HG02840 (cell line): ENCODE measurements at regions not wholly inside any gene's neighbourhood (a gene's known extent, or its start where the extent isn't known, plus 50 kb on each side); places are given as distances from the start of the nearest gene placed in this dataset.
A peak's percentile ranks its signal among the peaks of the same experiment; 100 is the strongest.

ENCODE experiments used
- ATAC-seq: cut with Tn5 transposase; IDR thresholded peaks from one replicate; pipeline ENCODE4 v1.9.1; 2021; ENCODE audit warnings: mild to moderate bottlenecking, moderate library complexity, moderate number of reproducible peaks; ENCODE audit not compliant: unreplicated experiment, low FRiP score

DNA sequence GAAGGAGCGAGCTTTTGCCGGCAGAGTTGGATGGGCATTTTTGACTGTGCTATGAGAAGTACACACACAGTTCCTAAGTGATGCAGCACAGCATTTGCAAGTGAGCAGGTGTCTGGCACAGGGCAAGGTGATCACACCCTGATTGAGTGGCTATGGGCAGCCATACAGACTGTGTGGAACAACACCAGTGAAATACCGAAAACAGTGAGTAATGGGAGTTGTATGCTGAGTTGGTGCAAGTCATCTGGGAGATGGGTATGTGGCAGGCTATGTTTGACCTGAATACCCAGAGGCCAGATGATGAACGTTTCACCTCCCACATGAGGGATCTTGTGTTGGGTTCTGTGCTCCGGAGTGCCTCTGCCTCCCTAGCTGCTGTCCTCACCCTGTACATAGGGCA is 53.5 kb upstream of the TIPARP start:
- no peak for ATAC-seq

- no peak for ATAC-seq
Observed at GRCh38 chr3:156620260-156620659, 54.1 kb upstream of the TIPARP start.

DNA sequence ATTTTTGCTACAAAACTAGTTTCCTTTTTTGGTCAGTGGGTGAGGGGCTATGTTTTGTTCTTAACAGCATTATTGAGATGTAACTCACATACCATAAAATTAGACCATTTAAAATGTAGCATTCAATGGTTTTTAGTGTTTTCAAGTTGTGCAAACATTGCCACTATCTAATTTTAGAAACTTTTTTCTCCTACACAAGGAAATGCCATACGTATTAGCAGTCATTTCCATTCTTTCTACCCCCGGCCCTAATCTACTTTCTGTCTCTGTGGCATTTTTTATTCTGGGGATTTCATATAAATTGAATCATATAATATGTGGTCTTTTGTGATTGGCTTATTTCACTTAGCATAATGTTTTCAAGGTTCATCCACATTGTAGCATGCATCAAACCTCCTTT is 55.0 kb upstream of the TIPARP start:
- no peak for ATAC-seq

DNA sequence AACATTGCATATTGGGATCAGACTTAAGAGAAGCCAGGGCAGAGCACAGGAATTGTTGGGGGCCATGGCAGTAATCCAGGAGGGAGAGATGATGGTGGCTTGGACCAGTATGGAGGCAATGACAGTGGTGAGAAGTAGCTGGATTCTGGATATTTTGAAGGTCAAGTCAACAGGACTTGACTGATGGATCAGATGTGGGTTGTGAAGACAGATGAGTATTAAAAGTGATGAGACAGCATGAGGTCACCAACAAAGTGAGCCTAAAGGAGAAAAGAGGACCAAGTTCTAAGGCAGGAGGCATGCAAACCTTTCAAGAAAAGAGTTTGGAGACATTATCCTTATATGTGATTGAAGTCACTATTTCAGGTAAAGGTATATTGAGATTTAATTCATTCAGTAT is 56.6 kb upstream of the TIPARP start:
- no peak for ATAC-seq

- no peak for ATAC-seq
Observed at GRCh38 chr3:156617145-156617544, 57.2 kb upstream of the TIPARP start.

DNA sequence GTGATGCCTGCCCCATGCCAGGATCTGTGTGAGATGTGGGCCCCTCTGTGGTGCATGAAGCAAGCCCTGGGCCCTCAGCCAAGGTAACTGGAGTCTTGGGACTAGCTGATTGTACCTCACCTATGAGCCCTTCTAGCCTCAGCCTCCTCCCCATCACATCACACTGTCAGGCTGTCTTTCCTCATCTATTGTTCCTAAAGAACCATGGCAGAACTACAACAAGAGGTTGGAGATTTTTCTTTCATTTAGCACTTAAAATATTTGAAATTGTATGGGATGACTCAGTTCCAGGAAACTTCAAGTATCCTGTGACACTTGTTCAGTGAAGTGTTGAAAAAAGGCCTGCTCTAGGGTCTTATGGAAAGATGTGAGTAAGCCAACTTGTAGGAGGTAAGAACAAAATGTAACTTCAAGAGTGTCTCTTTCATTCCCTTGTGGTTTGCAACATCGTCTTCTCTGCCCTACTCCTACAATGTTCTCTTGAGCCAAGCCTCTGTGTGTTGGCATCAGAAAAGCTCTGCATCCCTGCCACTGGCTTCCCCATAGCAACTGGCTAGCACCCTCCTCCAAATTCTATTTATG is 58.7 kb upstream of the TIPARP start:
- no peak for ATAC-seq

DNA sequence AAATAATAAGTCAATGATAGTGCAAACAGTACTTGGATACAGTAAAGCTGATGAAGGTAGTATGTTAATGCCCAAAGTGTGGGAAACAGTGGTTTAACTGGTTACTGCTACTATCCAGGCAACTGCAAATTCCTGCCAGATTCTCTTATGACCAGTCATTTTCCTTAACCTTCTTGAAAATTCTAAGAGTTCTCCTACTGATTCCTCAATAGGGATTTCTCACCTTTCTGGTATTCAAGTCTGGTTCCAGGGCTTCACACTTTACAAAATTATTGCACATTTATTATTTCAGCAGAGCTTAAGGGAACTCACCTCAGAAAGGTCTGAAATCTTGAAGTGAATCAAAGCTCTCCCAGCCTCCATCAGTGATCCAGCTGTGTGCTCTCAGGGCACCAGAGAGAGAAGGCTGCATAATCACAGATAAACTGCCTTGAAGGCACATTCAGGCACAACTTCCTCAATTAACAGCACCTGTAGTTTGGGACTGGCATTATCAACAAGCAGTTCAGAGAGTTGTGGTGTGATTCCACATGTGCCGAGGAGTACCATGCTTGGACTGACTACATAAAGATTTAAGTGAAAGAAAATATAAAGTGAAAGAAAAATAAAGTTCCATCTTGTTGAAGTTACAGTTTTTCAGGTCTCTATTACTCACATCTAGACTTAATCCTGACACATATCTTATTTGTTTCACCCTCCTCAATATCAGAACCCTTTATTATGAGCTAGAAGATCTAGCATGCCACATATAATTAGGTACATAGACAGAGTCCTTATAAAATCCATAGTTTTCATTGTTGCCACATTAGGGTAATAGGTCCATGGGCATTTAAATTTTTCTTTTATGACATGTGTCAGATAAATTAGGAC is 59.5 kb upstream of the TIPARP start:
- no peak for ATAC-seq

- ATAC-seq: no peak
Observed at GRCh38 chr3:156612903-156613302, 58.0 kb upstream of the SSR3 start.

DNA sequence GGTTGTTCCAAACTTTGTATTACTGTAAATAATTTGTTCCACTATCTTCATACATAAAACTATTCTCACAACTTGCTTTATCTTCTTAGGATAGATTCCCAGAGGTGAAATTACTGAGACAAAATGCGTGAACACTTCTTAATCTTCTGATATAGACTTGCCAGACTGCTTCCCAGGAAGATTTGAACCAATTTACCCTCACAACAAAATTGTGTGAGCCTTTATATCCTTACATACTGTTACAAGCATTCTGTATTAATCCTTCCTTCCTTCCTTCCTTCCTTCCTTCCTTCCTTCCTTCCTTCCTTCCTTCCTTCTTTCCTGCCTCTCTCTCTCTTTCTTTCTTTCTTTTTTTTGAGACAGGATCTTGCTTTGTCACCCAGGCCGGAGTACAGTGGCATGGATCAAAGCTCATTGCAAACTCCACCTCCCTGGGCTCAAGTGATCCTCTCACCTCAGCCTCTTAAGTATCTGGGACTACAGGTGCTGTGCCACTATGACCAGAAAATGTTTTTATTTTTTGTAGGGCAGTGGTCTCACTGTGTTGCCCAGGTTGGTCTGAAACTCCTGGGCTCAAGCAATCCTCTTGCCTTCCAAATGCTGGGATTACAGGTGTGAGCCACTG is 57.1 kb upstream of the SSR3 start:
- no peak for ATAC-seq

- ATAC-seq: no peak
Observed at GRCh38 chr3:156610154-156610553, 55.2 kb upstream of the SSR3 start.

- ATAC-seq: no peak
Observed at GRCh38 chr3:156609546-156609945, 54.6 kb upstream of the SSR3 start.

- no peak for ATAC-seq
Observed at GRCh38 chr3:156608601-156609514, 53.9 kb upstream of the SSR3 start.

DNA sequence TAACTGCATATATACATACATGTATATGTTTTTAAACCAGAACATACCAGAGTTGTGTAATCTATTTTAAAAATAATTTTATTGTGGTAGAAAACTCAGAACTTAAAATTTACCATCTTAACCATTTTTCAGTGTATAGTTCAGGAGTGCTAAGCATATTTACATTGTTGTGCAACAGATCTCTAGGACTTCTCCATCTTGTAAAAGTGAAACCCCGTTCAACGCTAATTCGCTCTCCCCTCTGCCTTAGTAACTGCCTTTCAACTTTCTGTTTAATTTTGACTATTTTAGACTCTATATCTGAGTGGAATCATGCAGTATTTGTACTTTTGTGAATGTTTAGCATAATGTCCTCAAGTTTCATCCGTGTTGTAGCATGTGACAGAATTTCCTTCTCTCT is 51.8 kb upstream of the SSR3 start:
- peak; percentile 59 for ATAC-seq

DNA sequence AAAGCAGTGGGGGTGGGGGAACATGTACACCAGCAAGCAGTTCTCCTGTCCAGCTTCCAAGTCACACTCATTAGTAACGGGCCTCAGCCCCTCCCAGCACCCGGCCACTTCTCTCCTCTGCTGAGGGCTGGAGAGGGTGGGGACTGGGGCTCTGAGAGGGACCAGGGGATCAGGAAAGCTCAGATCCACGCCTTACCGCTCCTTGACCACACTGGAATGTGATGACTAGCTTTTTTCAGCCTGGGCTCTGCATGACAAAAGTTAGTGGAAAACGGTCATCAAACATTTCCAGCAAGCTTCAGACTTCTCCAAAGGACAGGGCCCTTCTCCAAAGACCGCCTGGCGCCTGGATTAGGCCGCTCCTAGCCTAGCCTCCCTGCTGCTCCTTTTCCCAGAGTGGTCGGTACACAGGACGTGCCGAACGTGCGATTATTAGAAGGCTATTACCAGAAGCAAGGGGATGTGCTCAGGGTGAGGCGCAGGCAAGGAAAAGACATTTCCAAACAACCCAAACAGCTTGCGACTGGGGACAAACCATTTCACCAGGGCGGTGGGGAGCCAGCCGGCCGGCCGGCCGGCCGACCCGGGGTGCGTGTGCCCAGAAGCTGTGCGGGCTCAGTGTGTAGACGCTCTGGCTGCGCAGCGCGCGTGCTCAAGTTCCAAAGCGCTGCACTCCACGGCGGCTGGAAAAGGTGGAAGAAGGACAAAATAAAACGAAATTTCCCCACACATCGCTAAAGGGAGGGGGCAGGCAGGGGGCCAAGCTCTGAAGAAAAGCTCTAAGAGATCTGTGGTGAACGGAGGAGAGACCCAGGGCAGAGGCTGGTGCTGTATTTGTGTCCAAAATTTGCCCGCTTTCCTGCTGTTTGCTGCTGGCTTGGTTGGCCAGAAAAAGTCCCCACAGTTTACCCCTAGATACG is 51.0 kb upstream of the SSR3 start:
- ATAC-seq: peak; percentile 38

GRCh38 chr3:156604642-156605144 is 49.8 kb upstream of the SSR3 start:
- ATAC-seq: no peak
